GM19328 (cell line): ENCODE measurements at regions not wholly inside any gene's neighbourhood (a gene's known extent, or its start where the extent isn't known, plus 50 kb on each side); places are given as distances from the start of the nearest gene placed in this dataset.
A peak's percentile ranks its signal among the peaks of the same experiment; 100 is the strongest.

Experiments used
- ATAC-seq: cut with Tn5 transposase; IDR thresholded peaks from one replicate; pipeline ENCODE4 v1.9.1; 2021; ENCODE audit warnings: mild to moderate bottlenecking, moderate library complexity; ENCODE audit not compliant: unreplicated experiment

- no peak for ATAC-seq
Measured at GRCh38 chr2:204012072-204012653, 75.6 kb downstream of the ICOS start.

DNA sequence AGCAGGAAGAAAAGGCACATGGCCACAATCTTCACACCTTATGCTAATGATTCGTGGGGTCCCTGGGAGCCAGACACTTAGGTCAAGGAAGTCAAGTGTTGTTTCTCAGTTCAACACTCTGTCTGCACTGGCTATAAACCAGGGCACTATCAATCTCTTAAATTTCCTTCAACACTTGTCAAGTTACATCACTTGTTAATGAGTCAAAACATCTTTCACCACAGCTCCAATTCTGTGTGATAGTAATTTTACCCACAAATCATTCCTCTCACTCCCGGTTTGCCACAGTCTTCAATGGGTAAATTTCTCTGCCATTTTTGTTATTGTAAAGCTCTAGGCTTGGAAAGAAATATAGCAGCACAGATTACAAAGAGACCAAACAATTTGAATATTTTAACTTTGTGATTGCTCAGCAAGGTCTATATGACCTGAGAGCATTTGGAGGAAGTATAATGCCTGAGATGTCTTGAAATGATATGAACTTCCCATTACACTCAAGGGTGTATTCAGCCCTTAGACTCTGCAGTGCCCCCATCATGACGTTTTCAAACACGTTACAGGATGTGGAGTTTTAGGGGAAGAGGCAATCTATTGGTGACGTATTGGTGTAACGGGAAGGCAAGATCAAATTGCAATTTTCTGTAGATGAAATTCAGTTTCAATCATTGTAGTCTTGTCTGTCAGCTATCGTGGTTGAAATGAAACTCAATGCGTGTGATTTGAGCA lies 78.7 kb downstream of the ICOS start:
- ATAC-seq: no peak

GRCh38 chr2:204018717-204019116 lies 82.2 kb downstream of the ICOS start:
- no peak for ATAC-seq

DNA sequence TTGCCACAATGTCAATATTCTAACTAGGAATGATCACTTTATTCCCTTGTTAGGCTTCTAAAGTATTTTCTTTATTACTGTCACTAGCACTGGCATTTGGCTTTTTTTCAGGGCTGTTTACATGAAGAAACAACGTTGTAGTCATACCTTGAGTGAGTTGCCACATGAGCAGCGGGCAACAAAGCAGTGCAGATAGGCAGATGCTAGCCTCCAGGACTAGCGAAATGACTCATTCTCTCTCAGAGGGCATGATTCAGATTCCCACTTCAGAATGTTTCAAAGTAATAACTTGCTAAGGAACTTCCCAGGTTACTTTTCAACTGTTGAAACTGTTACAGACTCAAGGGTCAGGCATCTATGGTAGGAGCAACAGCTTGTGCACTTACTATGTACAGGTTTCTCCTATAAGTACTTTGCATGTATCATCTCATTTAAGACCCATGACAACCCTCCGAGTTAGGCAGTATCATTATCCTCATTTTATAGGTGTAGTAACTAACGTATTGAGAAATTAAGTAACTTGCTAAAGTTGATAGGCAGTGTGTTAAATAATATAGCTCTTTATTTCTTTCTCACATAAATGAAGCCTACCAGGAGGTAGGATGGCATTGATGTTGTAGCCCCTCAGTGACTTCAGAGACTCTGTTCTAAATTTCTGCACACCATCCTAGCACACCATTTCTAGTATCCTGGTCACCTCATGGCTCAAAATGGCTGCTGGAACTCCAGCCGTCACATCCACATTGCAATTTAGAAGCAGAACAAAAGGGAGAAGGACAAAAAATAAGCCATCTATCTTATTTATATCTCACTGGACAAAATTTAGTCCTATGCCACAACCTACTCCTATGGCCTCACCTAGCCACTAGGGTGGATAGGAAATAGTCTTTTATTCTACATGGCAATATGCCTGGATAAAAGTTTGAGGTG lies 83.3 kb downstream of the ICOS start:
- ATAC-seq: no peak

DNA sequence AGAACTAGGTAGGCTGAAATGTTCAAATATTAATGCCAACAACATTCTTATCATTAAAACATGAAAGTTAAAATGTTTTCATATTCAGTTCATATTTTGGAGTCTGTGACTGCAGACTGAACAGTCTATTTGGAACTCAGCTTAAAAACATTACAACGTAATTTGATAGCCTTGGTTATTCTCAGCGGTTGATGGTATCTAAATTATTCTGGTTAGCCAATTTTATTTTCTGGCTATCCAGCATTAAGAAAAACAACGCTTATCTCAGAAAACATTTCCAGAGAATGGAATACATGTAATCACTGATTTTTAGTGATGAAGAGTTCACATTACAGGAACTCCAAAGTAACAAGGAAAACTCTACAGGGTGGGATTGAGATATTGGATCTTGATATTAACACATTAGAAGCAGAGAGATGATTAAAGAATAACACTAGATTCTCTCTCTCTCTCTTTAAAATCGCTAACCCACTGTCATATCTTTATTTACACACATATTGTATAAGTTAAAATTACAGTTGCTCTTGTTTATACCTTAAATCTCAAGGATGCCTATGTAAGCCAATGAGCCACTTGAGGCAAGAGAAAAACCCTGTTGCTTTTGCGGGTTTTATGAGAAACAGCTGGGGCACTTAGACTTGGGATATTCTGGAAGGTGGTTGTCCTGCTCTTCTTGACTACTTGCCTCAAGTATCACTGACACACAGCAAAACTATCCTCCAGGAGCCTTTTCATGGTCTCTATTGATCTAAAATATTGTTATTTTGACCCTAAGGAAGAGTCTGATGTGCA lies 84.9 kb downstream of the ICOS start:
- ATAC-seq: no peak

- ATAC-seq: no peak
Measured at GRCh38 chr2:204022550-204022949, 86.0 kb downstream of the ICOS start.

DNA sequence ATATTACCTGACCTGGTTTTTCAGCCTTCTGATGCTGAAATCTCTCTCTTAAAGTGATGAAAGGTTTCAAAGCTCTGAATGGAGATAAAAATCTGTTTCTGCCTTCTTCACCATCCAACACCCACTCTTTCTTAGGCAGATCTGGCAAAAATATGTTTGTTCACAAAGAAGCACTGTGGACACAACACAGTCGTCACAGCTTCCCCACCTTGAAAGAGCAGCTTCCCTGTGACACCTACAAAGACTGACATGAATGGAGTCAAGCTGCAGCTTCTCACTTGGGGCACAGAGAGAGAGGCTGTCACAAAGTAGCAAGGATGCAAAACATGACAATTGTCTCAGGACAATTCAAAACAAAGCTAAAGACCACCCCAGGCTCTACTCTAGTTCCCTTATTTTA lies 86.5 kb downstream of the ICOS start:
- ATAC-seq: no peak

- no peak for ATAC-seq
Measured at GRCh38 chr2:204024503-204024902, 87.9 kb downstream of the ICOS start.

DNA sequence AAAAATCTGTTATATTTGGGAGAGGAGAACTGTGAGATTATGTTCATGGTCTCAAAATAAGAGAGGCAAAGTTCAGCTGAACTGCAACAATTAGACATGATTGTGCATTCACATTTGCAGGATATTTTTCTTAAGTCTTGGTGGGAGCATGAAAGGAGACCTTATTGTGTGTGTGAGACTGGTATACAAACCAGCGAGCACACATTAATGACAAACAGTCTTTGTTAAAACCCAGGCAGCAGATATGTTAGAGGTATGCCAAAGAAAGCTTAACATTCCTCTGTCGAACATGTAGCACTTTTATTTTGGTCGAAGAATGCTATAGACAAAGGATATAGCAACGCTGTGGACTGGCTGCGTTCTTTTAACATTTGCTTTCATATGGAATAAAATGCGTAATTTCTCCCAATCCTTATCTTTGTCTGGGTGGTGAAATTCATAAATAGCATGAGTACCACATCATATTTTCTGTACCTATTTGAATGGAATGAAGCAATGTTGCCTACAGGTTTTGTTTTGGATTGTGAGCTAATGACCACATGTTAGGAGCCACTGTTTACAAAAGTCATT lies 88.4 kb downstream of the ICOS start:
- ATAC-seq: no peak

GRCh38 chr2:204026294-204026693 lies 89.7 kb downstream of the ICOS start:
- ATAC-seq: no peak

GRCh38 chr2:204027091-204027490 lies 90.5 kb downstream of the ICOS start:
- peak; percentile 85 for ATAC-seq

DNA sequence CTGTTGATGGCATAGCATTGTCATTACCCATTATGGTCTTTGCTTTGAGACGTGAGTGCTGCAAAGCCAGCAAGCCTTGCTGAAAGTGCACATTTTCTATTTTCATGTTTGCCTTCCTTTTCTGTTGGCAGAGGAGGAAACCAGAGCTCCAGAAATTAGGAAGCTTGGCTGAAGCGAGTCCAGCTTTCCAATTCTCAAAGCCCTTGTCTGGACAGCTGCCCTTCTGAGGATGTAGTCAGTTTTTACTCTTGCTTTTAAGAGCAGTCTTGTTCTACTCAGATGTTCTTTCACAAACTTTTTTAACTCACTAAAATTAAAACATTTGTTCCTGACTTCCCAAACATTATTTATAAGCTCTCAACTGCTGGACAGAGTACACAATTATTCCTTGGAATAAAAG lies 93.8 kb downstream of the ICOS start:
- ATAC-seq: no peak

DNA sequence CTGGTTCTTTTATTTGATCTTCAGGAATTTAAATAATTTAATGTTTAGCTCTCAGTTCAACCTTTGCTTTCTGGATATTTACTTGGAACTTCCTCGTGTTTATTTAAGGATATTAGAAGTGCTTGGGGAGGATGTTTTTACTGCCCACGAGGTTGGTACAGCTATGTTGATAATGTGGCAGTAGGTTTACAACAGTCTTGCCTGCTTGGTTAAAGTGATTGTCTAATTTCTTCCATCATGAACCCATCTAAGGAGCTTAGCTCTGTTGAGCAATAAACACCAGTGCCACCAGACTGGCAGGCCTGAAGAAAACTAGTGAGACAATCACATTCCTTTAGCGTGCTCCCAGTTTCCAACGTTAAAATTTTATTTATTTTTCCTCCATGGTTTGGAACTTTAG lies 94.5 kb downstream of the ICOS start:
- ATAC-seq: no peak

DNA sequence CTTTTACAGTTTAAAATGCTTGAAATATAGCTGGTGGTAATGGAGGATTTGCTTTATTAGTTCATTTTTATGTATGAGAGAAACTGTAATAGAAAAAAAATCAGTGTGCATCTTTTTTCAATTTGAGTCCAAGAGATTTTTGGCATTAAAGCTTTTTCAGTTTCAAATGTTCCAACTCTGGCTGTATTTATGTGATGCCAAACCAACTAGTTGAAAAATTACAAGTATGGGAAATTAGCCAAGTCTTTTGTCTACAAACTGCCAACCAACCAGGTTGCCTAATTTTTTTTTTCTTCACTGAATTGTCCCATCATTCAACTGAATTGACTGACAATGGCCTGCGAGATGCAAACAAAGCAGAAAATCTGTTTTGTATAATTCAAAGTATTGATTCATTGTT lies 95.7 kb downstream of the ICOS start:
- no peak for ATAC-seq

GRCh38 chr2:204033611-204034495 lies 97.3 kb downstream of the ICOS start:
- no peak for ATAC-seq

DNA sequence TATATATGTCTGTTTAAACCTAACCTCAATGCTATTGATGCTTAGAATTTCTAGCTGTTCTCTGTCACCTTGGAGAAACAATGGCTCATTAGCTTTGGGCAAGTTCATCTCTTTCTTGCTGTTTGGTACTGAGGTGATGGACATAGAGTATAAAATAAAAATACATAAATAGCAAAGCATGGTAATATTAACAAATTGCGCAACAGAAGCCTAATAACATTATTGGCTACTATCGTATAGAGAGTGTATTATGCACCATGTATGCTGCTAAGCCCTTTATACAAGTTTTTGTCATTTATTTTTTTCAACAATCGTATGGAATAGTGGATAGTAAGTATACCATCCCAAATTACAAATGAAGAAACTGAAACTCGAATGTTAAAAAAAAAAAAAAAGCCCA lies 100.1 kb downstream of the ICOS start:
- ATAC-seq: no peak

DNA sequence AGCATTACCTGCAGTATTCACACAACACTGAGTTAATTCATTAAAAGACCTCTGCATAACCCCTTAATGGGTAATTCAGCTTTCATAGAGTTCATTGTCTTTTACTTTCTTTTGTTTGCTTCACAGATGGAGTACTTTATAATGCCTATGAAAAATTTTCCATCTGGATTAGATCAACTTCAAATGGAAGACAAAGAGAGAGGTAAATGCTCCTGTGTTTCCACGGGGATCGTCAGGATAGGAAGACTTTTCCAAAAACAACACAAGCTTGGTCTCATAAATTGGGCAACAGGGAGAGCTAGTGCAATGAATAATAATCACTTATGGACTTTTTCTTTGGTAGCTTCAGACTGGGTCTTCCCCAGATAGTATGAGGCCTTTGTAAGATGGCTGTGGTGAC lies 100.7 kb downstream of the ICOS start:
- ATAC-seq: no peak

DNA sequence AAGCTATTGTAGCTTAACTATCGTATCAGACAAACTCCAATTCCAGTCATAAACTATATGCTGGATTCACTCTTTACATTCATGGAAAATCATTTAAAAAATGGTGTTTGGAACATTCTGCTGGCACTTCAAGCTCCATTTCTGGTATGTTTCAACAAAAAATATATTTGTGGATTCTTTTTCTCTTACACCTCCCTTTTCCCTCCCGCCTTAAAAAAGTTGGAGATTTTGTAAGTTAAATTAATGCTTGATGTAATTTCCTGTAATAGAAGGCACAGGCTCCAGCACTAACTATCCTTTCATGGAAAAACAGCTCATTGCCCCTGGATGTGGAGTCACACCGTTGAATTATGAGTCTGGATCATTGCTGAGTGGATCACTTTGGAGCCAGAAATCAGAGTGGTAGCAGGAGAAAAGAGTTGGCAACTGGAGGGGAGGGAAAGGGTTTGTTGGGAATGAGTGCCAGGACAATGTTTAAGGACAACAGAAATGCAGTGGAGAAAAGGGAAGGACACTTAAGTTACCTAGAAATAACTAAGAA lies 102.8 kb downstream of the ICOS start:
- ATAC-seq: no peak

- ATAC-seq: no peak
Measured at GRCh38 chr2:204040016-204040415, 103.5 kb downstream of the ICOS start.
